ENCODE measurements at regions not wholly inside any gene's neighbourhood (a gene's known extent, or its start where the extent isn't known, plus 50 kb on each side); places are given as distances from the start of the nearest gene placed in this dataset.

GRCh38 chr6:167523426-167523825 is 198.5 kb downstream of the TTLL2 start:
- TF ChIP-seq EZH2 (IDR thresholded peaks at IDR 0.05; ENCODE audit: borderline replicate concordance, low read length) (no peak), CTCF (IDR thresholded peaks at IDR 0.05; ENCODE audit: low read length) (no peak)

Data from OCI-LY1 (cell line).